HG02970 (cell line): ENCODE measurements at regions not wholly inside any gene's neighbourhood (a gene's known extent, or its start where the extent isn't known, plus 50 kb on each side); places are given as distances from the start of the nearest gene placed in this dataset.
"Not testable (repeated sequence)": the region's sequence is repeated elsewhere in the genome, so short reads cannot be mapped to it uniquely, and the experiment has no call there.

Experiments used
- ATAC-seq: cut with Tn5 transposase; IDR thresholded peaks from one replicate; pipeline ENCODE4 v1.9.1; 2021; ENCODE audit warnings: mild to moderate bottlenecking, moderate library complexity, moderate number of reproducible peaks; ENCODE audit not compliant: unreplicated experiment, low FRiP score

DNA sequence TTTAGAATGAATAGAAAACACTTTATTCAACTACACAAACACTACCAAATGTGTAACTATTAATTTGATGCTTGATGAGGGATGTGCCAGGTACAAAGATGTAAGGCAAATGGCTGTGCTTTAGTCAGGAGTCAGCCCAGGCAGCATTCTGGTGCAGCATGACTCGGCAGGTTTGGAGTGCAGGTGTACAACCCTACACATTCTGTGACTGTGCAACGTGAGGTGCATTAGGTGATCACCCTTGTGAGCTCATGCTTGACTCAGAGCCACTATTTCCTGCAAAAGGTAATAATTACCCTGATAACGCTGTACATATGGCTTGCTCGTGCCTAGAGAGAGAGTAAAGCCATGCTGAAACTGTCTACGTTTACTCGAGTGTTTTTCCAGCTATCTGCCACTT lies 288.7 kb upstream of the DSEL start:
- ATAC-seq = no peak

DNA sequence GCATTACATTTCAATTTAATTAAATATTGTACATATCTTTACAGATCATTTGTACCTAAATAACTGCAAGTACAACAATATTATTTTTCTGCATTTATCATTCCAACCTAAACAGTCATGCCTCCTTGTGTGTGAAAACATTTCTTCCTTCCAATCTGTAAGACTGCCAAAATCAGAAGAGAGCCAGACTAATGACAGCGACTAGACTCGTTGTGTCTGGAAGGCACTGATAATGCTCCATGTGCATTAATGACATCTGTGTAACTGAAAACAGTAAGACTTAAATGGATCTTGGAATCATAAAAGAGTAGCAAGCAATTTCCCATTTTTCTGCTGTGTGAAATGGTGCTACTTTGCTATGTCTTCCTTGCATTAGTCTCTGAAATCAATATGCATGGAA lies 278.0 kb upstream of the DSEL start:
- no peak for ATAC-seq

DNA sequence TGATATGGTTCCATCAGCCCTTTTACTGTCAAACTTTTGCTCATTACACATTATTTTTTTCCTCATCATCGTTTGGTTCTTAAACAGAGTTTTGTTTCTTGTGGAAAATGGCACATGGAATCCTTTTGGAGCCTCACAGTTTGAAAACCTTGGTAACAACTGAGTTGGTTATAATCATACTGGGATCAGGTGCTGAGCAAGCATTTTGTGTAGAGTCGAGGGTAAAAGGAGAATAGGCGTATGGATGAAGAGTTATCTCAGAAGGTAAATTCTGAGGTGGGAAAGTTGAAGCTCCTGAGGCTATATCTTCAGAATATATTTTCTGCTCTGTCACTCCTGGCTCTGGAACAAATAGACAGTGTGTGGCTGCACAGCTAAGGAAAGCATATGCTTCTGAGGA lies 274.0 kb upstream of the DSEL start:
- ATAC-seq = no peak

DNA sequence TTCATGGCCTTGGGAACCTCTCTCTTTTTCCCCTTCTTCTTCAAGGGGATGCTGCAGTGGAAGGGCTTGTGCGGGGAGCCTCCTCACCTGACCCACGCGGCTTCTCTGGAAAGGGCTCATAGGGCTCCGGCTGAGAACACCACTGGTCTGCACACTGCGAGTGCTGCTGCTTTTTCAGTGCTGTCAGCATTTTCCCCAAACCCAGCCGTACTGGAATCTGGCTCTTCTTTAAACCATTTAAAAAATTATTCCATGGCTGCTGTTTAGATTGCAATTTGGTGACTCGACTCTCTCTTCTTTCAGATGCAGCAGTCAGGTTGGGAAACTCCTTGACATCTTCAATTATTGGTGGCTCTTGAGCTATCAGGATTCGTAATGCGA lies 272.6 kb upstream of the DSEL start:
- no peak for ATAC-seq

DNA sequence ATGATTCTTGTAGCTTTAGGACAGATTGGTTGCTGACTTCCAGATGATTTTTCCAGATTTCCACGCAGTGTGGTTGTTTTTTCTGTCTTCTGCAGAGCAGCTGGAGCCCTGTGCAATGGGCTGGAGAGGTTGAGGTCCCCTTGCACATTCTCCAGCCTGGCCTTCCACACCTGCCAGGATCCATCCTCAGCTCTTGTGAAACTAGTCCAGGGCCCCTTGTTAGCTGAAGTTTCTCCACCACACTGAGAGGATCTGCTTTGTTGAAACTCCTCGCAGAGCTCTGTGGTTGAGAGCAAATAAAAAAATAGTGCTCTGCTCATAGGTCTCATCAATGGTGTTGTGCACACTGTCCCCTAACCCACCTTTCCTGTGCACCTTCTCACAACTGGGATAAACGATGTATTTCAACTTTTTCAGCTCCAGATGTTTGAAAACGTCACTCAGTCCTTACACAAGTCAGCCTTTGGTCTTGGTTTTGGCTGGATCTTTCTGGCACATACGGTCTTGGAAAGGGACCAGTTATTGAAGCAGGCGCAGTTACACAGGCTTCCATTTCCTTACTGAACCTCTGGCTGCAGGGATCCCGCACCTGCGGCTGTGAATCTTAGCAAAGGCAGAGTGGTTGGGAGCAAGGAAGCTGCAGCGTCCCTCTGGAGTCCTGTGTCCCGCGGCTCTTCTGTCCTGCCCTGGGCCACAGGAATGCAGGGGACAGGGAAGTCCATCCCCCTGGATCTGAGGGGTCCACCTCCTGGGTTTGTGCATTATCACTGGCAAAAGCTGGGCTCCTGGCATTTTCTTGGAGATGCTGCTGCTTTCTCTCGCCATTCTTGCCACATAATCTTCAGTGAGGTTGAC lies 272.0 kb upstream of the DSEL start:
- no peak for ATAC-seq

DNA sequence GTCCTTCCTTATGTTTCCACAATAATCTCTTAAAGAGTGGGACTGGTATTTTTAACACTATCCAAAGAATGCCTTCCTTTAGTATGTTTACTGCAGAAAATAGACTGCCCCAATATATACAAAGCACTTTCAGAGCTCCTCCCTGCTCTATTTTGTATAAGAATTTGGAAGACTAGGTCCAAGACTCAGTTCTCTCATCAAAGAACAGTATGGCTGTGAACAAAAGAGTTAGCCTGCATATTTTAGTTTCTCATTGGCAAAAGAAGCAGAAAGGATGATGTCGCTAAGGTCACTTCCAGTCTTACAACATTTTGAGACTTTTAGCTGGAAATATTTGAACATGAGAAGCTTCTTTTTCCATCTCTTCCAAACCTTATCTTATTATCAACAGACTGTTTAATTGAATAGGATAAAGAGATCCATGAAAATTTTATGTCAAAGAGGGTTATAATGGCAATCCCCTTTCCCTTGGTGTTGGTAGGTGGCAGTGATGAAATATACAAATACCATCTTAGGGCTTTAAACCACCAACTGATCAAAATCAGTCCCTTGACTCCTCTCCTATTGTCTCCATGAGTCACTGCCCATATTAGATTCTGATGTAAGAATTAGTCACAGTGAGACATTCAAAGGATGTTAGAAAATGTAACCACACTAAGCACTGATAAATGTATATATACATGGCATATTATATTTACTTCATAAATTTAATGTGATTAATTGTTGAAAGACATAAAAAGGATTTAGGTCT lies 266.9 kb upstream of the DSEL start:
- ATAC-seq = no peak

DNA sequence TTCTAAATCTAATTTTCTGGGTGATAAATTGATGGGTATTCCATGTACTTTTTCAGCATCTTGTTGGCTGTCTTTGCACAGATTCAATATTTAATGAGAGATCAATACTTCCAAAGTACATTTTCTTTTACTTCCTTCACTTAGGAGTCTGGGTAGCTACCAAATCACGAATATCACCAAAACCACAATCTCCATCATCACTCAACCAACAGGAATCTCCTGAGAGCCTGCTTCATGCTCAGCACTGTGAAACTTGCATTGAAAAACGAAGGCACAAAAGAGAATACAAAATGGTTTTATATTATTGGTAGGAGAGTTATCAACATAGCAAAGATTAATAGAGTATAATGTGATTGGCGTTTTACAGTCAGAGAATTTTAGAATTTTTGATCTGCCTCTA lies 261.5 kb upstream of the DSEL start:
- no peak for ATAC-seq

DNA sequence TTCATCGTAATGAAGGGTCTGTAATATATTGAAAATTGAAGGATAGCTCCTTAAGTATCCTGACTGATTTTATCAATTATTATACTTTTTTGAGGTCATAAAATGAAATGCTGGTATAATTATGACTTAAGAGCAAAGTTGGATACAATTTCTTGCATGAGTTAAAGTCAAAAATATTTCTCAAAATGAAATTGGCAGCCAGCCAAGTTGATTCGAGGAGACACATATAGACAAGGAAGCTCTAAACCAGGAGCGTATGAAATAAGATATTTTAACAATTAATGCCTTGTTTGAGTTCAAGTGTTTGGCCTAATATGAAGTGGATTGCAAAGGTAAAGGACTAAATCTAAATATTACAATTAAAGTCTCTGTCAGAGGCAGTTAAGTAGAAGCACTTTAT lies 260.4 kb upstream of the DSEL start:
- no peak for ATAC-seq

DNA sequence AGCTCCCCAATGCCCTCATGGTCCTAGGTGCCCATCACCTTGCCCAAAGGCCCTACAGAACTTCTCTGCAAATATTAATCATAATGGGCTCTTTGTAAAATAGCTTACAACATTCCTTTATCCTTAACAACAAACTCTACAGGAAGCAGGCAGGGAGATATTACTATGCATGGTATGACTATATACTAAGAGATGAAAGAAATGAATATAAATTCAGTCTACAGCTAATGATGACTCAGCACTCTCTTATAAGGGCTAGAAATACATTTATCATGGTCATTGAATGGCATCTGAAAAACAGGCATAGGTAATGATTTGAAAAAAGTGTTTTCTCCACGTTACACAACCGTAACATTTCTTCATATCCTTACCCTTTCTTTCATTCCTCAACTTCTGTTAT lies 254.8 kb upstream of the DSEL start:
- no peak for ATAC-seq

DNA sequence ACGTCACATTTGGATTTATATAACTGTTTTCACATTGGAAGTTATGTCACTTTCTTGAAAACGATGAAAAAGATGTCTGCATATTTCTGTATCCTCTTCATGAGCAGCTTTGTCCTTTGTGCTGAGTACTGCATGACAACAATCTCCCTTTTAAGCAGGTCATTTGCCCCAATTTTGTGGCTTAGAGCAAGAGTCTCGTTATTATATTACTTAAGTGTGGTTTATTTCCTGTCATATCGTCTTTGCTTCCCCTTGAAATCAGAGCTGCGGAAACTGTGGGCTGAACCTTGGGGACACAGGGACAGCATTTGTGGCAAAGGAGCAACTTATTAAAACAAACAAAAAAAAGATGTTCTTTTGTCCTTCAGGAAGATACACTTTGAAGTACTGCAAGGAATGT lies 254.0 kb upstream of the DSEL start:
- ATAC-seq = no peak

DNA sequence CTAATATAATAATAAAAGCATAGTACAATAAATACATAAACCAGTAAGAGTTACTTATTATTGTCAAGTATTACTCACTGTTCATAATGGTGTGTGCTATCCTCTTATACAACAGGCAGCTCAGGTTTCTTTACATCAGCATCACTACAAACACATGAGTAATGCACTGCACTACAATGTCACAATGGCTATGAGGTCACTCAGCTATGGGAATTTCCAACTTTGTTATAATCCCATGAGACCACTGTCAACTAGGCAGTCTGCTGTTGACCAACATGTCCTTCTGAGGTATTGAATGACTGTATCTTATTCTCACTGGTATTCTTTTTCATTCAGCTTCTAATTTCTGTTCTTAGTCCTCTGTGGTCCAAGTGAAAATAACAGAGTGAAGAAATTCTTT lies 250.4 kb upstream of the DSEL start:
- peak; percentile 58 for ATAC-seq

DNA sequence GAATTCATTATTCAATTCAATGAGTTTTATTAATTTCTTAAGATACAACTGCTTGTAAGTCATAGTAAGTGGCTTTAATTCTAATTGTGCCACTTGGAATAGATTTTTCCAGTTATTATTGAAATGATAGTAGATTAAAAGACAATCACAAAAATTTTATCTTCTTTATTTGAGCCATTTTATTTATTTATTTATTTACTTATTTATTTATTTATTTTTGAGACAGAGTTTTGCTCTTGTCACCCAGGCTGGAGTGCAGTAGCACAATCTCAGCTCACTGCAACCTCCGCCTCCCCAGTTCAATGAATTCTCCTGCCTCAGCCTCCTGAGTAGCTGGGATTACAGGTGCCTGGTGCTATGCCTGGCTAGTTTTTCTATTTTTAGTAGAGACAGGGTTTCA lies 235.7 kb upstream of the DSEL start:
- not testable (repeated sequence) for ATAC-seq

DNA sequence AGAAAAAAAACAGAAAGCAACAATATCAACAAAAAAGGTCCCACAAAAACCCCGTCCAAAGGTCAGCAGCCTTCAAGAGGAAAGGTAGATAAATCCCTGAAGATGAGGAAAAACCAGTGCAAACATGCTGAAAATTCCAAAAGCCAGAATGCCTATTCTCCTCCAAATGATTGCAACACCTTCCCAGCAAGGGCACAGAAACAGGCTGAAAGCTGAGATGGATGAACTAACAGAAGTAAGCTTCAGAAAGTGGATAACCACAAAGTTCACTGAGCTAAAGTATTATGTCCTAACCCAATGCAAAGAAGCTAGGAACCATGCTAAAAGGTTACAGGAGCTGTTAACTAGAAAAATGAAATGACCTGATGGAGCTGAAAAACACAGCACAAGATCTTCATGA lies 226.4 kb upstream of the DSEL start:
- ATAC-seq = no peak

DNA sequence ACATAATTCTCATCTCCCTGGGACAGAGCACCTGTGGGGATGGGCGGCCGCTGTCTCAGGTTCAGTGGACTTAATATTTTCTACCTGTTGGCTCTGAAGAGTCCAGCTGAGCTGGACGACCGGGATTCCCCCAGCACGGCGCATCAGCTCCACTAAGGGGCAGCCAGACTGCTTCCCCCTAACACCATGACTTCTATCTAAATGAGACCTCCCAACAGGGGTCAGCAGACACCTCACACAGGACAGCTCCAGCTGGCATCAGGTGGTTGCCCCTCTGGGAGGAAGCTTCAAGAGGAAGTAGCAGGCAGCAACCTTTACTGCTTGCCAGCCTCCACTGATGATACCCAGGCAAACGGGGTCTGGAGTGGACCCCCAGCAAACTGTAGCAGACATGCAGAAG lies 226.0 kb upstream of the DSEL start:
- no peak for ATAC-seq

DNA sequence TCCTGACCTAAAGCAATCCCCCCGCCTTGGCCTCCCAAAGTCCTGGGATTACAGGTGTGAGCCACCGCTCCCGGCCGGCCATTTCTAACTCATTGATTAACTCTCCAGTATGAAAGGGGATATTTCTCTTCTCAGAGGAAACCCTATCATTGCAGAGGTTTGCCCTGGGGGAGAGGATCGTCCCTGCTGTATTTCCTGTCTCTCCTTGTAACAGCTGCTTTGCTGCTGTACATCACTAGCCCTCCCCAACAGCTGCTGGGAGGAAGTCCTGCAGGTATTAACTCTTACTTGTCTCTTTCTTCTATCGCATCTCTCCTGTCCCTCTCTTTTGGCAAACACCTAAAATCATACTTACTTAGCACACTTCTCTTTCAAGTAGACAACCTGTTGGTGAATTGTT lies 219.0 kb upstream of the DSEL start:
- no peak for ATAC-seq

DNA sequence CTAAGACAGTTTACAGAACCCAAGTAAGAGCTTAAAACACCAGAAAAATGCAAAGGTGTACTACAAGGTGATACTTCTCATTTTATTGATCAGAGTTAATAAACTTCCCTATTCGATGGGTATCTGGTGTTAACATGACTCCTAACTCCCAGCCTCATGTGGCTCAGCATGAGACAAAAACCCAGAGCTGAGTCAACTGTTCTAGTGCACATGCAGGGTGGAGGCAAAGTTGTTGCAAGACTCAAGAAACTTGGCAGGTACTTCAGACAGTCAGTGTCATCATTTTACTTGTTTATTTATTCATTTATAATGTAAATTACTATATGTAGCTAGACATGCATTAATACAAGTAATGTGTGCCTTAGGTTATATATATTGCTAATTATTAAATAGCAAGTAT lies 216.6 kb upstream of the DSEL start:
- ATAC-seq = no peak

DNA sequence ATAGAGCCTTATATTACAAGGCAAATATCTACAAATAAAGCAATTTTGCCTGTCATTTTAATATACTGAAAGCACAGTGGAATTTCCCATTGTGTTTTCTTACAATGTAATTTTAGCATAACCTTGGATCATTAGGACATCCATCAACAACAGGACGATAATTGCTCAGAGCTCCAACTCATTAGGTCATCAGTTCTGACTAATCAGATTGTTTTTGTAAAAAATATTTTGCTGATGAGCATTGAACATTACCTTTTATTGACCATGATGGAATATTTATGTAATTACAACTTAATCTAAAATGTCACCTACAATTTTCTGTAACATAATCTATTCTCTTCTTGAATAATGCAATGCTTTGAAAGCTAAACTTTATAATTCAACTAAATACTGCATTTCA lies 215.3 kb upstream of the DSEL start:
- ATAC-seq = no peak

DNA sequence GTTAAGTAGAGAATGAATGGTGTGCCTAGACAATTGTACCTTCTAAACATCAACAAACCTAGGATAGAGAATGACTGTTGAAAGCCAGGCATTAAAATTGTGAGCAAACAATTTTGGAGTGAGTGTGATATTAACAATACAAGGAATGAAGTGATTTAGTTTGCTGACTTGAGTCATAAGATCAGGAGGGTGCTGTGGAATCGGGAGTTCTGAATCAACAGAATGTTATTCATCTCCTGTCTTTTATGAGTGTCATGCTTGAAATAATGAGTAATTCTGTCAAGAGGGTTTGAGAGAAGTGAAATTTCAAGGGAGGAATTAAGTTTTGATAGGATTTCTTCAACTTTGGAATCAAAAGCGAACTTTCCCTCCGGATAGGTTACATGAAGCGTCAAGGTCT lies 214.4 kb upstream of the DSEL start:
- no peak for ATAC-seq

DNA sequence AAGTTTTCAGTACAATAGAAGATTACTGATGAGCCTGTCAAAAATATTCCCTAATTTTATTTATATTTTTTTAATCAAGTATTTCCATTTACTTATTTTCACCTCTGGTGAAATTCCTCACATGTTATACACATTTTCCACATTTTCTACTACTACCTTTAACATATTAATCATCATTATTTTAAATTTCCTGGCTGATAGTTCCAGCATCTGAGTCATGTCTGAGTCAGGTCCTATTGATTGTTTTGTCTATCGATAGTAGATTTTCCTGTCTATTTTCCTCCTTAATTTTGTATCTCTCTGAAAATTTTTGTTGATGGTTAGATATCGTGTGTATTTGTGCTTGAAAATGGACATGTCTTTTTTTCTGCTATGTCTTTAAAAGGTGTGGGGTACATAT lies 211.8 kb upstream of the DSEL start:
- ATAC-seq = no peak

DNA sequence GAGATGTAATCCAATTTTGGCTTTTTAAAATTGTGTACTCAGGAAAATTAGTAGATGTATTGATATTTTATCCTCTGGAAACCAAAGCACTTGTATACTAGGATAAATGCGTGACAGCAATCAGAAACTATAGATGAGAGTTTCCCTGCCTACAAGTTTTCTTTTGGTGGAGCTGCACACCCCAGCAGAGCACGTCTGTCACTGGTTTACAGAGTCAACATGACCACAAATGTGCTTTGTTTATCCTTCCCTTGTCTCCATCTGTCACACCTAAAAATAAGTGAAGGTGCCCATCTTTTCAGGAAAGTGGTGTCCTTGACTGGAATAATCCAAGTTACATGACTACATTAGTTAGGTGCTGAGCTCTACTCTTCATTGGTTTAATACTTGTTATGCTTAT lies 210.4 kb upstream of the DSEL start:
- no peak for ATAC-seq

DNA sequence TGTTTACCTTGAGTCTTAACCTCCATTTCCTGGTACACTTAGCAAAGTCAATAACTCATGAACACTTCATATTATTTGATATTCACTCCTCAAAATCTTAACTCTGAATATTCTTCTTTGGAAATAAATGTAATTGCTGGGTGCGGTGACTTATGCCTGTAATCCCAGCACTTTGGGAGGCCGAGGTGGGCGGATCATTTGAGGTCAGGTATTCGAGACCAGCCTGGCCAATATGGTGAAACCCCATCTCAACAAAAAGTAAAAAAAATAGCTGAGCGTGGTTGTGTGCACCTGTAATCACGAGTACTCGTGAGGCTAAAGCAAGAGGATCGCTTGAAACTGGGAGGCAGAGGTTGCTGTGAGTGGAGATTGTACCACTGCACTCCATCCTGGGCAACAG lies 201.3 kb upstream of the DSEL start:
- ATAC-seq = no peak

DNA sequence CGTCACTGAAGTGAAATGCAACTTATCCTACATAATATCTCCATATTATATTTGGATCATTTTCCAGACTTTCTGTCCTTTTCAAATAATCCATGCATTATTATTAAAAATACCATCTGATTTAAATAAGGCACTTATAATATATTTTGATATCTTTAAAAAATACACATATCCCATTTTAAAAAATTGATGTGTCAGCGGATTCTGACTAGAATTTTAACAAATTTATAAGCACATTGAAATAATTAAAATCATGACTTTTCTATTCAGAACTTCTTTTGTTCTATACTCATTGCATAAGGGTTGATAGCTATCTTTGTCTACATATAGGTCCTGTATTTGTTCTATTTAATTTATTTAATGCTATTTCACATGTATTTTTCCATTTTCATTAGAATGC lies 199.0 kb upstream of the DSEL start:
- ATAC-seq = no peak
